Uterus (tissue), 3 donors: ENCODE measurements at regions not wholly inside any gene's neighbourhood (a gene's known extent, or its start where the extent isn't known, plus 50 kb on each side); places are given as distances from the start of the nearest gene placed in this dataset.

Experiments used
- DNase-seq, 2 donors: peaks; one replicate each; pipeline ENCODE4 v3.0.0-alpha.2; 2019 to 2020
- H3K27ac ChIP-seq, 2 donors: fragments of 200-600 bp; sonication (generic); 1 replicate in 1 of 2; 2 replicates in 1 of 2; pipeline ENCODE4 v1.5.1; 2016 to 2018
- H3K27me3 ChIP-seq, 2 donors: fragments of 200-600 bp; sonication (generic); one replicate each; pipeline ENCODE4 v1.5.1; 2018 to 2019; ENCODE audit warnings: control low read depth in 1 of 2
- H3K36me3 ChIP-seq, 2 donors: fragments of 200-600 bp; sonication (generic); one replicate each; pipeline ENCODE4 v1.5.1; 2019; ENCODE audit warnings: control low read depth in 1 of 2
- H3K4me1 ChIP-seq, 2 donors: fragments of 200-600 bp; sonication (generic); one replicate each; pipeline ENCODE4 v1.5.1; 2018 to 2019; ENCODE audit warnings: control low read depth in 1 of 2
- H3K4me3 ChIP-seq, 2 donors: fragments of 200-600 bp; sonication (generic); 1 replicate in 1 of 2; 2 replicates in 1 of 2; pipeline ENCODE4 v1.5.1; 2018 to 2019; ENCODE audit warnings: mild to moderate bottlenecking in 1 of 2
- H3K9me3 ChIP-seq, 2 donors: fragments of 200-600 bp; sonication (generic); one replicate each; pipeline ENCODE4 v1.5.1; 2019; ENCODE audit warnings: control low read depth in 1 of 2
- CTCF ChIP-seq, 4 experiments: fragments of 200-600 bp in 2 of 4; fragments of 450-650 bp in 2 of 4; sonication (generic) in 2 of 4; IDR thresholded peaks; one replicate each; pipeline ENCODE4 v1.5.1; 2016 to 2019; ENCODE audit warnings: antibody characterized with exemption in 4 of 4, mild to moderate bottlenecking in 2 of 4, moderate library complexity in 1 of 4
- POLR2A ChIP-seq, 2 donors: fragments of 450-650 bp; IDR thresholded peaks; one replicate each; pipeline ENCODE4 v1.6.1; 2016; ENCODE audit warnings: antibody characterized with exemption in 2 of 2, mild to moderate bottlenecking in 1 of 2, moderate library complexity in 1 of 2
- intact Hi-C: fragments of 100-400 bp; cut with DNase I; formaldehyde crosslinking; loops from one replicate; pipeline ENCODE4 v1.15.1; 2023; ENCODE audit warnings: low total_unique reads
- donor health status: DM: yes; HTN: yes; CAD: no.

- intact Hi-C loops: no loop called here
- Histone ChIP-seq H3K27me3 (no peaks in the 10 kb centered on the region), H3K27ac (no peak overlapping the region), H3K4me1 (no peaks in the 10 kb centered on the region), H3K4me3 (no peak overlapping the region), H3K36me3 (no peaks in the 10 kb centered on the region), H3K9me3 (no peaks in the 10 kb centered on the region)
- TF ChIP-seq POLR2A (IDR thresholded peaks at IDR 0.05) (no peak), CTCF (IDR thresholded peaks at IDR 0.05) (no peak)
- no peak for DNase-seq
These were observed 533.0 kb downstream of the TLE1 start for GRCh38 chr9:81156381-81156780.

- no peaks in the 10 kb centered on the region for H3K9me3 ChIP-seq
These were observed 539.2 kb downstream of the TLE1 start for GRCh38 chr9:81150016-81150625.

DNA sequence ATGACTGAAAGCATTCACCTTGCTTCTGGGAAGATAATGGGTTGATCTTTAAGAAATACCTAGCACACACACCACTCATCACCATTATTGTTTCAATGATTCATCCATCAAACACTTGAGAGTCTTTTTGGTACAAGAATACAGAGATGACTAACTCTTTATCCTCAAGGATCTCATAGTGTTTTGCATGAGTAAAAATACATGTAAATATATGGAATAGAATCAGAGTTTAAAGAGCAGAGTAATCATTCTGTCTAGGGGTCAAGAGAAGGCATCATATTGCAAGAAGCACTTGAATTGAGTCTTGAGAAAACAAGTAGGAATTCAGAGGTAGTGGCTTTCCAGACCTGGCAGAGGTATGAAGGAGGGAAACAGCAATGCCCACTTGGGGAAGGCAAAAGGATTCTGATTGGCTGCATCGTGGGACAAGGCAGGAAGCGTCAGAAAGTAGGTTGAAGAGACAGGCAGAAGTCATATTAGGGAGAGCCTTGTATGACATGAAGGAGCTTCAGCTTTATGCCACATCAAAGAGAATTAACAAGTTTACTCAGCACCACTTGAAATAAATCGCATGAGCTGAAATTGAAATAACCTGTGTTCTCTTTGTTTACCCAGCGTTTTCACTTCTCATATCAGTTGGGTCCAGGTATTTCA, 542.5 kb downstream of the TLE1 start:
- H3K27ac ChIP-seq: no peak overlapping the region
- intact Hi-C loops: no loop called here
- no peaks in the 10 kb centered on the region for H3K4me1 ChIP-seq
- H3K27me3 ChIP-seq: no peaks in the 10 kb centered on the region
- H3K36me3 ChIP-seq: no peaks in the 10 kb centered on the region
- no peak overlapping the region for H3K4me3 ChIP-seq
- TF ChIP-seq CTCF (IDR thresholded peaks at IDR 0.05) (no peak), POLR2A (IDR thresholded peaks at IDR 0.05) (no peak)
- no peak for DNase-seq
- no peaks in the 10 kb centered on the region for H3K9me3 ChIP-seq

More at GRCh38 chr9:81150016-81150625, 539.2 kb downstream of the TLE1 start:
- intact Hi-C loops: no loop called here
- no peak overlapping the region for H3K27ac ChIP-seq
- no peak overlapping the region for H3K4me3 ChIP-seq
- no peak for DNase-seq
- H3K36me3 ChIP-seq: no peaks in the 10 kb centered on the region
- TF ChIP-seq CTCF (IDR thresholded peaks at IDR 0.05) (no peak), POLR2A (IDR thresholded peaks at IDR 0.05) (no peak)
- H3K27me3 ChIP-seq: no peaks in the 10 kb centered on the region
- no peaks in the 10 kb centered on the region for H3K4me1 ChIP-seq

DNA sequence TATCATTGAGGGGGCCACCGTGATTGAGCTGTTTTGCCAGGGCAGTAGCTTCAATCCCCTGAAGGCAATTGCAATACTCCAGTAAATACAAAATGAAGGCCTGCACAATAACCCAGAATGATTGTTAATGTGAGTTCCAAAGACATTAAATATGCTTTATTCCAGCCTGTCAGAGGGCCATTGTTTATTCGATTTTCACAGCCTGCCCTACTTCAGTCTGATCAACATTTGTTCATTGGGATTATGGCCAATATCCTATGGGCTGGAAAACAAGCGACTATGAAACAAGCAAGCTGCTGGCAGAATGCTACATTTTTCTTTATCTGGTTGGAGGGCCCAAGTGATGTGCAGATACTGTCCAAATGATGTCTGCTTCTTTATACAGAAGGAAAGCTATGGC, 543.1 kb downstream of the TLE1 start:
- TF ChIP-seq CTCF (IDR thresholded peaks at IDR 0.05) (no peak), POLR2A (IDR thresholded peaks at IDR 0.05) (no peak)
- H3K36me3 ChIP-seq: no peaks in the 10 kb centered on the region
- no peaks in the 10 kb centered on the region for H3K4me1 ChIP-seq
- intact Hi-C loops: no loop called here
- no peaks in the 10 kb centered on the region for H3K9me3 ChIP-seq
- no peak for DNase-seq
- no peak overlapping the region for H3K4me3 ChIP-seq
- no peaks in the 10 kb centered on the region for H3K27me3 ChIP-seq
- H3K27ac ChIP-seq: no peak overlapping the region

DNA sequence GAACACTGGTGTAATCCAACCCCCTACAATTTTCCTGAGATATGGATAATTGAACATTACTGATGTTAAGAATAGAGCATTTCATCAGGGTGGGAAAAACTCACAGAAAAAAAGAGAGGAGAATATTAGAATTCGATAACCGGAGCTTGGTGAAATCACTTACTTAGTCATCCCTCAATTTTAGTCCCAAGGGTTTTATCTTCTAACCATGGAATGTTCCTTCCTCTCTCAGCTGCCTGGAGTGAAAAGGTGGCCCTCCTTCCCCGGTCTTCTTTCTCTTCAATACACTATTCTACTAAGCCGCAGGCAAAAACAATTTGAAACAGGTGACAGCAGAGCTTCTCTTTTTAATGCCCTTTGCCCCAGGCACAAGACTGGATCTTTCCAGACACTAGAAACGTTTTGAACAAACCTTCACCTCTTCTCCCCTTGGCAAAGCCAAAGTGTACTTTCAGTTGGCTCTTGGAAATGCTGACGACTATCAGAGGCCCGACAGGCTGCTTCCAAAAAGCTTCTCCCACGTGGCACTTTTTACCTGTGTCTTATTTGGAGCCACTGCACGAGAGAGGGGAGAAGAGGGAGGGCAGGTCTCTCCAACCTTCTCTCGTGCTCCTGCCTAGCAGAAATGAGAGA, 543.9 kb downstream of the TLE1 start:
- Histone ChIP-seq H3K9me3 (no peaks in the 10 kb centered on the region), H3K27ac (no peak overlapping the region), H3K4me1 (no peaks in the 10 kb centered on the region), H3K4me3 (no peak overlapping the region), H3K36me3 (no peaks in the 10 kb centered on the region), H3K27me3 (no peaks in the 10 kb centered on the region)
- intact Hi-C loops: no loop called here
- no peak for DNase-seq
- TF ChIP-seq POLR2A (IDR thresholded peaks at IDR 0.05): no peak
- TF ChIP-seq CTCF (IDR thresholded peaks at IDR 0.05): no peak
